ENCODE measurements at regions not wholly inside any gene's neighbourhood (a gene's known extent, or its start where the extent isn't known, plus 50 kb on each side); places are given as distances from the start of the nearest gene placed in this dataset.

- no peak for TF ChIP-seq REST (IDR thresholded peaks at IDR 0.05; ENCODE audit: insufficient read depth in 1 of 2, low read depth in 2 of 2, low read length in 2 of 2)
- no peak for TF ChIP-seq POLR2AphosphoS5 (IDR thresholded peaks at IDR 0.05; ENCODE audit: low read depth, low read length)
- TF ChIP-seq SIN3A (IDR thresholded peaks at IDR 0.05; ENCODE audit: borderline replicate concordance, insufficient read depth, low read length) = no peak
Measured at GRCh38 chr10:34028936-34029335, 694.5 kb upstream of the NRP1 start.

All from PFSK-1 (cell line).